H4 (cell line): ENCODE measurements at regions not wholly inside any gene's neighbourhood (a gene's known extent, or its start where the extent isn't known, plus 50 kb on each side); places are given as distances from the start of the nearest gene placed in this dataset.
"Not testable (repeated sequence)": the region's sequence is repeated elsewhere in the genome, so short reads cannot be mapped to it uniquely, and the experiment has no call there.

Experiments
- DNase-seq: peaks from one replicate; pipeline ENCODE4 v3.0.0-alpha.2; 2015; ENCODE audit warnings: low spot score

GRCh38 chr4:18103876-18104605 lies 82.5 kb upstream of the LCORL start:
- no peak for DNase-seq

- no peak for DNase-seq
These were observed 79.1 kb upstream of the LCORL start for GRCh38 chr4:18100657-18101056.

GRCh38 chr4:18090447-18090846 lies 68.9 kb upstream of the LCORL start:
- not testable (repeated sequence) for DNase-seq

GRCh38 chr4:18082236-18082635 lies 60.7 kb upstream of the LCORL start:
- no peak for DNase-seq

GRCh38 chr4:18081708-18082107 lies 60.2 kb upstream of the LCORL start:
- DNase-seq, result no peak

- DNase-seq, result no peak
These were observed 56.3 kb upstream of the LCORL start for GRCh38 chr4:18077808-18078207.

GRCh38 chr4:18075823-18076433 lies 54.4 kb upstream of the LCORL start:
- DNase-seq, result peak; percentile 74

GRCh38 chr4:18071894-18072293 lies 50.3 kb upstream of the LCORL start:
- DNase-seq, result no peak
